ENCODE measurements at regions not wholly inside any gene's neighbourhood (a gene's known extent, or its start where the extent isn't known, plus 50 kb on each side); places are given as distances from the start of the nearest gene placed in this dataset.

DNA sequence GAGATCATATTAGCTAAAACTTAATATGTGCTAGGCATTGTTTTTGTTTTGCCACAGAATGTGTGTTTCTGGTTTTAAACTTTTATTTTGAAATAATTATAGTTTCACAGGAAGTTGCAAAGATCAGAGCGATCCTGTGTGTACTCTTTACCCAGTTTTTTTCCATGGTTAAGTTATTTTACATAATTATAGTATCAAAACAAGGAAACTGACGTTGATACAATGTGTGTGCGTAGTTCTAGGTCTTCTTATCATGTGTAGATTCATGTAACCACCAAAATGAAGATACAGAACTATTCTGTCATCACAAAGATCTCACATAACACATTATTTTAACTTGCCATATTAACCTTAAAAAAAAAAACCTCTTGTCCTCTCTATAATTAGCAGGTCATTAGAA is 69.2 kb downstream of the BLTP1 start:
- no peak for TF ChIP-seq POLR2A (IDR thresholded peaks at IDR 0.05)
- TF ChIP-seq, protein P1, sequence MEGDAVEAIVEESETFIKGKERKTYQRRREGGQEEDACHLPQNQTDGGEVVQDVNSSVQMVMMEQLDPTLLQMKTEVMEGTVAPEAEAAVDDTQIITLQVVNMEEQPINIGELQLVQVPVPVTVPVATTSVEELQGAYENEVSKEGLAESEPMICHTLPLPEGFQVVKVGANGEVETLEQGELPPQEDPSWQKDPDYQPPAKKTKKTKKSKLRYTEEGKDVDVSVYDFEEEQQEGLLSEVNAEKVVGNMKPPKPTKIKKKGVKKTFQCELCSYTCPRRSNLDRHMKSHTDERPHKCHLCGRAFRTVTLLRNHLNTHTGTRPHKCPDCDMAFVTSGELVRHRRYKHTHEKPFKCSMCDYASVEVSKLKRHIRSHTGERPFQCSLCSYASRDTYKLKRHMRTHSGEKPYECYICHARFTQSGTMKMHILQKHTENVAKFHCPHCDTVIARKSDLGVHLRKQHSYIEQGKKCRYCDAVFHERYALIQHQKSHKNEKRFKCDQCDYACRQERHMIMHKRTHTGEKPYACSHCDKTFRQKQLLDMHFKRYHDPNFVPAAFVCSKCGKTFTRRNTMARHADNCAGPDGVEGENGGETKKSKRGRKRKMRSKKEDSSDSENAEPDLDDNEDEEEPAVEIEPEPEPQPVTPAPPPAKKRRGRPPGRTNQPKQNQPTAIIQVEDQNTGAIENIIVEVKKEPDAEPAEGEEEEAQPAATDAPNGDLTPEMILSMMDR (IDR thresholded peaks at IDR 0.05), result no peak
- no peak for TF ChIP-seq EP300 (IDR thresholded peaks at IDR 0.05)
- Histone ChIP-seq H3K4me3 (no peak overlapping the region), H3K27me3 (no peaks in the 10 kb centered on the region), H3K4me1 (no peaks in the 10 kb centered on the region), H3K9me3 (no peaks in the 10 kb centered on the region), H3K27ac (no peak overlapping the region), H3K36me3 (peaks cover 0 to 58% (median 0%) of the 10 kb centered on the region in 3 donors)
- 76 to 77% methylated on average over 3 of the region's 3 CpGs for WGBS, 2 donors
- no peak for DNase-seq (ENCODE audit: low spot score in 2 of 2)

DNA sequence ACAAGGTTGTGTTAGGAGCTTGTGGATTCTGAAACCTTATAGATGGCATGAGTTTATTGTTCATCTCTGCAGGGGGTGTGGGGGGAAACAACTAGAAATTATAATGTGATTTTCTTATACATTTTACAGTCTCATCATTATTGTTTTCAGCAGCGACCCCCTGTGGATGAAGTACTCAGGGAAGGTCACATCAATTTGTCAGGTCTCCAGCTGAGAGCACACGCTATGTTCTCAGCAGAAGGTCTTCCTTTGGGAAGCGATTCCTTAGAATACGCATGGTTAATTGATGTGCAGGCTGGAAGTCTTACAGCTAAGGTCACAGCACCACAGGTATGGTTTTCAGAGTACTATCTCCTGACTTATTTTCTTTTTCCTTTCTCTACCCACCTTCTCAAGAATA is 72.2 kb downstream of the BLTP1 start:
- peaks cover 0 to 73% (median 0%) of the 10 kb centered on the region in 3 donors for H3K36me3 ChIP-seq
- no peaks in the 10 kb centered on the region for H3K27me3 ChIP-seq
- TF ChIP-seq POLR2A (IDR thresholded peaks at IDR 0.05) (no peak), EP300 (IDR thresholded peaks at IDR 0.05) (no peak)
- TF ChIP-seq, protein P1 (IDR thresholded peaks at IDR 0.05), result no peak
- DNase-seq (ENCODE audit: low spot score in 2 of 2), result peak in 1 of 2 donors; percentile 24
- no peak overlapping the region for H3K4me3 ChIP-seq
- H3K4me1 ChIP-seq, result no peaks in the 10 kb centered on the region
- H3K9me3 ChIP-seq, result no peaks in the 10 kb centered on the region
- 76 to 77% methylated on average over 4 of the region's 4 CpGs for WGBS, 2 donors
- no peak overlapping the region for H3K27ac ChIP-seq

DNA sequence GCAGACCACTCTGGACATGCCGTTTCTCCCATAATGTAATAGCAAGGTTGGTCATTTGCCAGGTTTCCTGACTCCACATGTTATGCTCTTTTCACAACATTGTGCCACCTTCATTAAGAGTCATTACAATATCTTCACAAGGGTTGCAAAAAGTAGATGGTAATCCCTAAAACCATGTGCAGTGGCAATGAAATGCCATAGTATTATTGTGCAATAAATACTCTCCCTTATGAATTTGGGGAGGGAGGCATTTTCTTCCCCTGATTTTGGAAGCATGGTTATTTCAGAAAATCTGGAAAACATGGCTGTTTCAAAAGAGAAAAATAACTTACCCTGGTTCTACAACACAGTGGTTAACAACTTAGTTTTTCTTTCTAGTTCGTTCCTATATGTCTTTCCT is 75.1 kb downstream of the BLTP1 start:
- H3K27ac ChIP-seq, result no peak overlapping the region
- H3K4me3 ChIP-seq, result no peak overlapping the region
- WGBS, 2 donors, result 88 to 93% methylated on average over 2 of the region's 2 CpGs
- no peaks in the 10 kb centered on the region for H3K27me3 ChIP-seq
- TF ChIP-seq, protein P1 (IDR thresholded peaks at IDR 0.05), result no peak
- no peak for TF ChIP-seq EP300 (IDR thresholded peaks at IDR 0.05)
- TF ChIP-seq POLR2A (IDR thresholded peaks at IDR 0.05), result no peak
- DNase-seq (ENCODE audit: low spot score in 2 of 2), result no peak
- no peaks in the 10 kb centered on the region for H3K9me3 ChIP-seq
- no peaks in the 10 kb centered on the region for H3K4me1 ChIP-seq
- H3K36me3 ChIP-seq, result peaks cover 0 to 77% (median 3%) of the 10 kb centered on the region in 3 donors

DNA sequence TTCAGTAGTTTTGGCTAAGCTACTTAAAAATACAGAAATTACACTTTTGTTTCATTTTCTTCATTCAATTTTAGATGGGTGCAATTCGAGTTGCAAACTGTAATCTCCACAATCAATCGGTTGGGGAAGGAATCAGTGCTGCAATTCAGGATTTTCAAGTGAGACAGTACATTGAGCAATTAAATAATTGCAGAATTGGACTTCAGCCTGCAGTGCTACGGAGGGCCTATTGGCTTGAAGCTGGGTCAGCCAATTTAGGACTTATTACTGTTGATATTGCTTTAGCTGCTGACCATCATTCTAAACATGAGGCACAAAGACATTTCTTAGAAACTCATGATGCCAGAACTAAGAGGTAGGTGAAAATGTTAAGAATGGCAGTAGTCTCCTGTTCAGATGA is 77.7 kb downstream of the BLTP1 start:
- H3K27ac ChIP-seq, result no peak overlapping the region
- 81 to 92% methylated on average over 3 of the region's 3 CpGs for WGBS, 2 donors
- TF ChIP-seq EP300 (IDR thresholded peaks at IDR 0.05) (no peak), POLR2A (IDR thresholded peaks at IDR 0.05) (no peak)
- TF ChIP-seq, protein P1 (IDR thresholded peaks at IDR 0.05), result no peak
- no peak overlapping the region for H3K4me3 ChIP-seq
- no peak for DNase-seq (ENCODE audit: low spot score in 2 of 2)
- peaks cover 0 to 66% (median 3%) of the 10 kb centered on the region in 3 donors for H3K36me3 ChIP-seq
- no peaks in the 10 kb centered on the region for H3K9me3 ChIP-seq
- H3K27me3 ChIP-seq, result no peaks in the 10 kb centered on the region
- H3K4me1 ChIP-seq, result no peaks in the 10 kb centered on the region

DNA sequence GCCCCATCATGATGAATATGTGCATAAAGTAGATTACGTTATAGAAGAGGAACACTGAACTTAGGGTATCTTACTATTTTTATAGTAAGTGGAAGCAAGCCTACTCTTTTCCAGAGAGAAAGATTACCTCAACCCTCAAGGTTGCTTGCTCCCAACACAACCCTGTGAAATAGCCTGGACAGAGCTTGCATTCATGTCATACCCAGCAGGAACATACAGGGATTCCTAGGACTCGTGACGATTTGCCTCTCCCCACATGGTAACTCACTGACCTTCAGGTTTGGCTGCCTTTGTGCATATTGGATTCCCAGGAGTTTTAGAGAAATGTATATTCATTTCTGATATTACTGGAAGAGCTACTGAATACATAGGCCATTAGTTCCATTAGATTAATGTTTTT is 80.5 kb downstream of the BLTP1 start:
- DNase-seq (ENCODE audit: low spot score in 2 of 2), result no peak
- 90 to 94% methylated on average over 3 of the region's 3 CpGs for WGBS, 2 donors
- Histone ChIP-seq H3K4me1 (no peaks in the 10 kb centered on the region), H3K4me3 (no peak overlapping the region), H3K27me3 (no peaks in the 10 kb centered on the region), H3K9me3 (no peaks in the 10 kb centered on the region), H3K36me3 (peaks cover 0 to 61% (median 3%) of the 10 kb centered on the region in 3 donors), H3K27ac (no peak overlapping the region)
- TF ChIP-seq, protein P1 (IDR thresholded peaks at IDR 0.05), result no peak
- TF ChIP-seq POLR2A (IDR thresholded peaks at IDR 0.05) (no peak), EP300 (IDR thresholded peaks at IDR 0.05) (no peak)

All from tibial nerve (tissue), 4 donors.